ENCODE measurements at regions not wholly inside any gene's neighbourhood (a gene's known extent, or its start where the extent isn't known, plus 50 kb on each side); places are given as distances from the start of the nearest gene placed in this dataset.

DNA sequence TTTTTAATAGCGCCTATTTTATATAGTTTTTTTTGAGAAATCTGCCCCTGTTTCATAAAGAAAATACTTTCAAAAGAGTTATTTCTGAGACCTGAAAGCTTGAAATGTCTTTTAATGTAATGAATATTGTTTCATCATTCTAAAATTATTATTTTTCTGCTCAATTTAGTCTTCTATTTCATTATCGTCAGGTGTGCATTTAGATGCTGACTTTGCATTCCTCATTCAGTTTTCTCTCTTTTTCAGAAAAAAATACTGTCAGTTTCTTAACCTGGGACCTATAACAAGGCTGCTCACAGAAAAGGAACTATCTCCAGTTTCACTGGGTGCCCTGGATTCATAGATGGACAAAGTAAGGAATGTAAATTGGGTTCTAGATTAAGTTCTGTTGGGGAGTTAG, 1631.7 kb downstream of the SUCLG1 start:
- H3K36me3 ChIP-seq = no peaks in the 10 kb centered on the region
- no peaks in the 10 kb centered on the region for H3K9me3 ChIP-seq
- 92 to 98% (median 96%) methylated on average over 2 of the region's 2 CpGs for WGBS, 4 donors
- no peaks in the 10 kb centered on the region for H3K4me1 ChIP-seq
- ATAC-seq (no peak), DNase-seq (no peak)
- no peak for TF ChIP-seq POLR2A (IDR thresholded peaks at IDR 0.05)
- TF ChIP-seq, protein P1, sequence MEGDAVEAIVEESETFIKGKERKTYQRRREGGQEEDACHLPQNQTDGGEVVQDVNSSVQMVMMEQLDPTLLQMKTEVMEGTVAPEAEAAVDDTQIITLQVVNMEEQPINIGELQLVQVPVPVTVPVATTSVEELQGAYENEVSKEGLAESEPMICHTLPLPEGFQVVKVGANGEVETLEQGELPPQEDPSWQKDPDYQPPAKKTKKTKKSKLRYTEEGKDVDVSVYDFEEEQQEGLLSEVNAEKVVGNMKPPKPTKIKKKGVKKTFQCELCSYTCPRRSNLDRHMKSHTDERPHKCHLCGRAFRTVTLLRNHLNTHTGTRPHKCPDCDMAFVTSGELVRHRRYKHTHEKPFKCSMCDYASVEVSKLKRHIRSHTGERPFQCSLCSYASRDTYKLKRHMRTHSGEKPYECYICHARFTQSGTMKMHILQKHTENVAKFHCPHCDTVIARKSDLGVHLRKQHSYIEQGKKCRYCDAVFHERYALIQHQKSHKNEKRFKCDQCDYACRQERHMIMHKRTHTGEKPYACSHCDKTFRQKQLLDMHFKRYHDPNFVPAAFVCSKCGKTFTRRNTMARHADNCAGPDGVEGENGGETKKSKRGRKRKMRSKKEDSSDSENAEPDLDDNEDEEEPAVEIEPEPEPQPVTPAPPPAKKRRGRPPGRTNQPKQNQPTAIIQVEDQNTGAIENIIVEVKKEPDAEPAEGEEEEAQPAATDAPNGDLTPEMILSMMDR (IDR thresholded peaks at IDR 0.05) = no peak
- intact Hi-C loops (cut with DNase I) = no loop called here
- no peak overlapping the region for H3K27ac ChIP-seq
- no peak overlapping the region for H3K4me3 ChIP-seq
- H3K27me3 ChIP-seq = no peaks in the 10 kb centered on the region

DNA sequence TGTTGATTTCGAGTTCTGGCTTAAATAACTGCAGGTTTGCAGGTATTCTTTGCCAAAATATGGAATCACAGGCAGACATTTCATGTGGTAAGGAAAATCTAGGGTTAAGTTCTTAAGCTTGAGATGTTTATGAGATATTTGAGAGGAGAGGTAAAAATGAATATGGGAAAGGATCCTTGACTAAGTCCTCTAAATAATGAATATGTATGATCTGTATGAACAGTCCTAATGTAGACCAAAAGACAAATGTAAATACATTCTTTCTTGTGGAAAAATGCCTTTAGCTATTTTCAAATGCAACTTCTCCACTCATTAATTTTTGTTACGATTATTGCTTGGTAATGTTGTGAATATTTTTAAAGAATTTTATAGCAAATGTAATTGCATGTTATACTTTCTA, 1632.6 kb downstream of the SUCLG1 start:
- DNase-seq (no peak), ATAC-seq (no peak)
- no peaks in the 10 kb centered on the region for H3K9me3 ChIP-seq
- no peaks in the 10 kb centered on the region for H3K27me3 ChIP-seq
- intact Hi-C loops (cut with DNase I) = no loop called here
- TF ChIP-seq, protein P1 (IDR thresholded peaks at IDR 0.05) = no peak
- TF ChIP-seq POLR2A (IDR thresholded peaks at IDR 0.05) = no peak
- H3K27ac ChIP-seq = no peak overlapping the region
- 89 to 92% (median 91%) methylated on average over 2 of the region's 2 CpGs for WGBS, 4 donors
- H3K4me3 ChIP-seq = no peak overlapping the region
- no peaks in the 10 kb centered on the region for H3K4me1 ChIP-seq
- no peaks in the 10 kb centered on the region for H3K36me3 ChIP-seq

DNA sequence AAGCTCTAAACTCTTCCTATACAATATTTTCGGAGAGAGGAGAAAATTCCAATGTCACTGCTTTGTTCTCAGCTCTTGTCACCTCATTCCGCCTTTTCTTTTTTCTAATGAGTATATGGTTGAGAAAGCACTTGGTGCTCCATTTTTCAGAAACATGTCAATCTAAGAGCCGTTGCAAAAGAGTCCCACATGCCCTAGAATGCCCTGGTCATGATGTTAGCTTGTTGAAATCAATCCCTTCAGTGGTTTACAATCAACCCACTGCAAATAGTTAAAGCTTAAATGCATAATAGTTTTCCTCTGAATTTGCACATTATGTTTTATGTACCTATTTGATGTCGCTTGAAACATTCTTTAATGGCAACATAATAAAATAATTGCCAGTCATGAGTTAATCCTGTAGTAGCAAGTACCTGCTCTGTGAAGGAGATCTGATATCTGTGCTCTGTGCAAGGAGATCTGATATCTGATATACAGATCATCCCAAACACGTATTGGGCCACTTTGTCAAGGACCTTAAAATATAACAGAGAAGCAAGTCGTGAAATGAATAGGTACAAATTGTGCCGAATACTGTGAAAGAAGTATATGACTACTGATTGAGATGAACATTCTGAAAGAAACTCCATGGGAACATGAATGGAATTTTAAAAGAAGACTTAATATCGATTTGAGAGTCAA, 1633.5 kb downstream of the SUCLG1 start:
- Histone ChIP-seq H3K4me3 (no peak overlapping the region), H3K27ac (no peak overlapping the region), H3K9me3 (no peaks in the 10 kb centered on the region), H3K4me1 (no peaks in the 10 kb centered on the region), H3K27me3 (no peaks in the 10 kb centered on the region), H3K36me3 (no peaks in the 10 kb centered on the region)
- 86 to 92% (median 92%) methylated on average over 8 of the region's 8 CpGs for WGBS, 4 donors
- intact Hi-C loops (cut with DNase I) = no loop called here
- TF ChIP-seq, protein P1 (IDR thresholded peaks at IDR 0.05) = no peak
- TF ChIP-seq POLR2A (IDR thresholded peaks at IDR 0.05) = no peak
- ATAC-seq = no peak
- DNase-seq = no peak

DNA sequence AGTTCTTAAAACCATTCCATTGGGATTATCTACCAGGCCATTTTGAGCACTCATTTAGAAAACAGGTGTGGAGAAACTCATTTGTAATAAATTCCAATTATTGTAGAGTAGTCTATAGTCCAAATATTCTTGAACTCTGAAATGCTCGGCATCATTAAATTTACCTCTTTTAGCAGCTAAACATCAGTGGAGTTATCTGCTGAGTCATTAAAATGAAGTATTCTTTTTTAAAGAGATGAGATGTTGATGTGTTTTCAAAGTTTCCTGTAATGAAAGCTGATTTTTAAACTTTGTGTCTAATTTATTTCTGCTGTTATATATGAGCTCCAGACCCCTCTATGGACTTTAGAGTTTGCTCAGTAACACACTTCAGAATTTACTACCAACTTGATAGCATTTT, 1635.2 kb downstream of the SUCLG1 start:
- Histone ChIP-seq H3K4me3 (no peak overlapping the region), H3K27me3 (no peaks in the 10 kb centered on the region), H3K36me3 (no peaks in the 10 kb centered on the region), H3K4me1 (no peaks in the 10 kb centered on the region), H3K27ac (no peak overlapping the region), H3K9me3 (no peaks in the 10 kb centered on the region)
- 76 to 96% (median 88%) methylated on average over 1 of the region's 1 CpG for WGBS, 4 donors
- intact Hi-C loops (cut with DNase I) = no loop called here
- TF ChIP-seq, protein P1 (IDR thresholded peaks at IDR 0.05) = no peak
- no peak for TF ChIP-seq POLR2A (IDR thresholded peaks at IDR 0.05)
- DNase-seq (no peak), ATAC-seq (no peak)

Measured in heart left ventricle (tissue), 16 donors.